HCT116 (cell line): ENCODE measurements at regions not wholly inside any gene's neighbourhood (a gene's known extent, or its start where the extent isn't known, plus 50 kb on each side); places are given as distances from the start of the nearest gene placed in this dataset.

ENCODE experiments used
- ATAC-seq: fragments of 200-7000 bp; cut with Tn5 transposase; 2 replicates; pipeline ENCODE4 v1.9.1; 2020; ENCODE audit warnings: mild to moderate bottlenecking, moderate library complexity
- BruUV-seq: library from RNA; stranded (reverse); fragments of 400-500 nt; replicated peaks from 2 replicates; lab custom pipeline; 2021; lab: Mats Ljungman, UMichigan
- CTCF ChIA-PET: fragments of 300-600 bp; sonication (Branson Sonifier 250); formaldehyde crosslinking; loops from one replicate; lab custom pipeline; 2021; ENCODE audit warnings: antibody characterized with exemption; lab: Charles Lee
- POLR2A ChIA-PET: fragments of 300-600, 350-600 bp; sonication (Branson Sonifier 250); formaldehyde crosslinking; loops from one replicate; lab custom pipeline; 2021; ENCODE audit warnings: antibody characterized with exemption; lab: Charles Lee
- RAD21 ChIA-PET, 2 experiments: fragments of 300-600 bp; sonication (Branson Sonifier 250); formaldehyde crosslinking; loops; one replicate each; lab custom pipeline; 2023; ENCODE audit warnings: low total read pairs in 2 of 2; ENCODE audit not compliant: uncharacterized antibody in 2 of 2, unreplicated experiment in 2 of 2, low non-redundant PET in 1 of 2; lab: Charles Lee
- DNase-seq: peaks from one replicate; pipeline ENCODE4 v3.0.0-alpha.2; 2010; ENCODE audit warnings: low read depth, low spot score
- H2AFZ ChIP-seq: fragments of 200-600 bp; shearing (Covaris generic), sonication (generic); 2 replicates; pipeline ENCODE4 v1.6.1; 2017; ENCODE audit warnings: low read depth, mixed run types, mixed read lengths, antibody characterized with exemption, low read length; ENCODE audit not compliant: poor library complexity, severe bottlenecking
- H3K27ac ChIP-seq: 2 replicates; pipeline ENCODE4 v1.5.1; 2012; ENCODE audit warnings: low read depth, low read length
- H3K27me3 ChIP-seq: fragments of 200-600 bp; sonication (generic); 2 replicates; pipeline ENCODE4 v1.6.1; 2016; ENCODE audit warnings: mixed run types, low read length, mixed read lengths; ENCODE audit not compliant: insufficient read depth
- H3K36me3 ChIP-seq, 2 experiments: fragments of 200-500 bp in 1 of 2; fragments of 200-600 bp in 1 of 2; sonication (Bioruptor generic) in 1 of 2; sonication (generic) in 1 of 2; 2 replicates each; pipeline versions ENCODE4 v1.5.1 to v1.6.1; 2014 to 2016; ENCODE audit warnings: low read length in 2 of 2, inconsistent platforms in 1 of 2, mixed read lengths in 1 of 2, mixed run types in 1 of 2; ENCODE audit not compliant: insufficient read depth in 2 of 2, control insufficient read depth in 1 of 2
- H3K4me1 ChIP-seq, 2 experiments: fragments of 200-600 bp in 1 of 2; sonication (generic) in 1 of 2; 2 replicates each; pipeline versions ENCODE4 v1.5.1 to v1.6.1; 2012 to 2017; ENCODE audit warnings: low read length in 2 of 2, inconsistent platforms in 1 of 2, mild to moderate bottlenecking in 1 of 2, mixed read lengths in 1 of 2, mixed run types in 1 of 2, moderate library complexity in 1 of 2; ENCODE audit not compliant: insufficient read depth in 2 of 2, control insufficient read depth in 1 of 2
- H3K4me2 ChIP-seq: fragments of 200-600 bp; sonication (generic); 2 replicates; pipeline ENCODE4 v1.6.1; 2017; ENCODE audit warnings: mixed run types, low read length, mixed read lengths
- H3K4me3 ChIP-seq, 2 experiments: fragments of 200-600 bp in 1 of 2; sonication (generic) in 1 of 2; replicated peaks in 1 of 2; 2 replicates each; pipeline ENCODE4 v1.5.1; 2011 to 2016; ENCODE audit warnings: low read length in 2 of 2, control low read depth in 1 of 2, low read depth in 1 of 2, mild to moderate bottlenecking in 1 of 2, mixed read lengths in 1 of 2, mixed run types in 1 of 2
- H3K79me2 ChIP-seq: fragments of 200-600 bp; sonication (generic); 2 replicates; pipeline ENCODE4 v1.6.1; 2017; ENCODE audit warnings: mild to moderate bottlenecking, mixed run types, low read length, moderate library complexity, mixed read lengths; ENCODE audit not compliant: insufficient read depth
- H3K9ac ChIP-seq: fragments of 200-600 bp; sonication (generic); 2 replicates; pipeline ENCODE4 v1.6.1; 2016; ENCODE audit warnings: low read length, mixed read lengths
- H3K9me2 ChIP-seq: fragments of 200-600 bp; sonication (generic), shearing (Covaris generic); 2 replicates; pipeline ENCODE4 v1.6.1; 2017; ENCODE audit warnings: mixed run types, mild to moderate bottlenecking, moderate library complexity; ENCODE audit not compliant: insufficient read depth
- H3K9me3 ChIP-seq, 2 experiments: fragments of 200-500 bp in 1 of 2; fragments of 200-600 bp in 1 of 2; sonication (Bioruptor generic) in 1 of 2; sonication (generic) in 1 of 2; 2 replicates each; pipeline ENCODE4 v1.6.1; 2014 to 2017; ENCODE audit warnings: low read length in 2 of 2, mixed read lengths in 2 of 2, inconsistent platforms in 1 of 2, low read depth in 1 of 2, mild to moderate bottlenecking in 1 of 2, mixed run types in 1 of 2, moderate library complexity in 1 of 2; ENCODE audit not compliant: control insufficient read depth in 1 of 2, insufficient read depth in 1 of 2
- H4K20me1 ChIP-seq: fragments of 200-600 bp; sonication (generic), shearing (Covaris generic); 2 replicates; pipeline ENCODE4 v1.6.1; 2017; ENCODE audit warnings: mixed run types, mild to moderate bottlenecking, moderate library complexity; ENCODE audit not compliant: insufficient read depth
- ATF3 ChIP-seq: IDR thresholded peaks from 2 replicates; pipeline ENCODE4 v1.6.1; 2012
- CBX3 ChIP-seq: IDR thresholded peaks from 2 replicates; pipeline ENCODE4 v1.6.1; 2012; ENCODE audit warnings: low read depth
- CEBPB ChIP-seq: IDR thresholded peaks from 2 replicates; pipeline ENCODE4 v1.6.1; 2012; ENCODE audit warnings: low read depth
- EGR1 ChIP-seq: IDR thresholded peaks from 2 replicates; pipeline ENCODE4 v1.6.1; 2012; ENCODE audit warnings: low read depth
- ELF1 ChIP-seq: IDR thresholded peaks from 2 replicates; pipeline ENCODE4 v1.6.1; 2012; ENCODE audit warnings: low read depth, borderline replicate concordance
- EZH2 ChIP-seq: fragments of 200-600 bp; sonication (generic); IDR thresholded peaks from 2 replicates; pipeline ENCODE4 v1.6.1; 2017; ENCODE audit warnings: antibody characterized with exemption, mixed run types
- EZH2phosphoT487 ChIP-seq: fragments of 200-600 bp; IDR thresholded peaks from 2 replicates; pipeline ENCODE4 v1.6.1; 2018; ENCODE audit warnings: antibody characterized with exemption, borderline replicate concordance
- FOSL1 ChIP-seq: IDR thresholded peaks from 2 replicates; pipeline ENCODE4 v1.6.1; 2012; ENCODE audit warnings: low read depth
- POLR2A ChIP-seq: IDR thresholded peaks from 2 replicates; pipeline ENCODE4 v1.7.0; 2011; ENCODE audit warnings: borderline replicate concordance; ENCODE audit not compliant: insufficient read depth, insufficient read length; ENCODE audit errors: extremely low read depth
- POLR2AphosphoS5 ChIP-seq: IDR thresholded peaks from 2 replicates; pipeline ENCODE4 v1.6.1; 2011; ENCODE audit warnings: mild to moderate bottlenecking, low read depth, low read length, moderate library complexity
- RAD21 ChIP-seq: IDR thresholded peaks from 2 replicates; pipeline ENCODE4 v1.6.1; 2012; ENCODE audit warnings: low read depth, mild to moderate bottlenecking
- SP1 ChIP-seq: IDR thresholded peaks from 2 replicates; pipeline ENCODE4 v1.6.1; 2012; ENCODE audit warnings: low read depth
- TCF7L2 ChIP-seq: IDR thresholded peaks from 2 replicates; pipeline ENCODE4 v1.7.0; 2011; ENCODE audit warnings: borderline replicate concordance, inconsistent platforms; ENCODE audit not compliant: insufficient read depth, insufficient read length; ENCODE audit errors: extremely low read depth
- YY1 ChIP-seq: IDR thresholded peaks from 2 replicates; pipeline ENCODE4 v1.6.1; 2011; ENCODE audit warnings: low read length, low read depth, moderate library complexity, mild to moderate bottlenecking; ENCODE audit not compliant: insufficient replicate concordance; ENCODE audit errors: extremely low read depth
- ZBTB33 ChIP-seq: IDR thresholded peaks from 2 replicates; pipeline ENCODE4 v1.6.1; 2011; ENCODE audit warnings: mild to moderate bottlenecking, low read length, moderate library complexity; ENCODE audit not compliant: insufficient replicate concordance; ENCODE audit errors: extremely low read depth
- ZFX ChIP-seq: fragments of 450-650 bp; IDR thresholded peaks from 2 replicates; pipeline ENCODE4 v1.6.1; 2017
- ZNF274 ChIP-seq: fragments of 200-500 bp; sonication (Bioruptor generic); IDR thresholded peaks from 2 replicates; pipeline ENCODE4 v1.6.1; 2014; ENCODE audit warnings: mild to moderate bottlenecking, low read depth, low read length, inconsistent platforms
- intact Hi-C: fragments of 100-400 bp; cut with micrococcal nuclease; formaldehyde crosslinking; loops from 2 replicates; pipeline ENCODE4 v1.10.0; 2022

DNA sequence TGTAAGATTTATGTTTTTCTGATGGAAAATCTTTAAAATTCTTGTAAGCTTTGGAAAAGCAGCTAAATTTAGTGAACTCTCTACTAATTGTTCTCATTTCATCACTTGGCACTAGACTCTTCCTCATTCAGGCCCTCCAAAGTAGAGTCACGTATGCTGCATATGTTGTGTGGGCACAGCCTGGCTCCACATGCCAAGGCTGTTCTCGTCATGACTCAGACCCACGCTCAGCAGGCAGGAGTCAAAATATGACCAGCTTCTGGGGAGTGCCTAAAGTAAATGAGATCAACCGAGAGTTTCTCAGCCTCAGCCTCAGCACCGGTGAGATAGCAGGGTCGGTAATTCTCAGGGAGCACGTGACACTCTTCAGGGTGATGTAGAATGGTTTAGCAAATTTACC lies 1672.9 kb downstream of the REEP3 start:
- no peak overlapping the region for H3K27ac ChIP-seq
- no peaks in the 10 kb centered on the region for H3K79me2 ChIP-seq
- ChIA-PET CTCF (no interaction called here), RAD21 (no interaction called here), POLR2A (no interaction called here)
- H3K4me1 ChIP-seq: peaks cover 5 to 8% of the 10 kb centered on the region in 2 experiments; a peak in 2 of 4 replicates
- H3K4me2 ChIP-seq: peak overlapping the region; percentile 36
- no peak for DNase-seq
- no peak overlapping the region for H3K9ac ChIP-seq
- H3K4me3 ChIP-seq: no peak overlapping the region
- H2AFZ ChIP-seq: no peak overlapping the region
- TF ChIP-seq POLR2AphosphoS5 (no peak), RAD21 (no peak), POLR2A (no peak), ZNF274 (no peak), EZH2 (no peak), EZH2phosphoT487 (no peak), FOSL1 (no peak), TCF7L2 (no peak)
- H3K9me2 ChIP-seq: no peaks in the 10 kb centered on the region
- peak; percentile 70; the same call in 1 of the 2 replicates for ATAC-seq
- BruUV-seq: no TSS peak
- no peaks in the 10 kb centered on the region for H4K20me1 ChIP-seq
- no peaks in the 10 kb centered on the region for H3K9me3 ChIP-seq
- intact Hi-C loops: no loop called here
- H3K27me3 ChIP-seq: no peaks in the 10 kb centered on the region
- H3K36me3 ChIP-seq: no peaks in the 10 kb centered on the region

DNA sequence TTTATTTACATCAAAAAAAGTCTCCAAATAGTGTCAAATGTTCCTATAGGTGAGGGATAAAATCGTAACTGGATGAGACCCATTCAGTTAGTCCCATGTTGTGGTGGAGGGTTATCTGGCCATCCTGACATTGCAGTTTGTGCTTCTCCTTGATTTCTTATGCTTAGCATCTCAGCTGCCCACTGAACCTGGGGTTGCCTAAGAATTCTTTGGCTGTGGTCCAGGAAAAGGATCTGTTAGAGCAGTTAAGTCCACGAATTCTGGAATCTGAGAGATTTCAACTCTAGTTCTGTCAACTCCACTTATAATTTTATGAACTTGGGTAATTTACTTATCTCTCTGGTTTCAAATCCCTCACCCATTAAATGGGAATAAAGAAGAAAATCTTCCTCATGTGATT lies 1673.4 kb downstream of the REEP3 start:
- H3K9me3 ChIP-seq: no peaks in the 10 kb centered on the region
- no TSS peak for BruUV-seq
- POLR2A ChIA-PET: no interaction called here
- H3K9me2 ChIP-seq: no peaks in the 10 kb centered on the region
- H3K4me3 ChIP-seq: no peak overlapping the region
- peak overlapping the region; percentile 36 for H3K4me2 ChIP-seq
- DNase-seq (no peak), ATAC-seq (no peak)
- intact Hi-C loops: no loop called here
- H3K27ac ChIP-seq: no peak overlapping the region
- no peak overlapping the region for H2AFZ ChIP-seq
- H4K20me1 ChIP-seq: no peaks in the 10 kb centered on the region
- H3K36me3 ChIP-seq: no peaks in the 10 kb centered on the region
- RAD21 ChIA-PET: no interaction called here
- peaks cover 5 to 8% of the 10 kb centered on the region in 2 experiments; a peak in 2 of 4 replicates for H3K4me1 ChIP-seq
- CTCF ChIA-PET: no interaction called here
- H3K79me2 ChIP-seq: no peaks in the 10 kb centered on the region
- H3K9ac ChIP-seq: no peak overlapping the region
- H3K27me3 ChIP-seq: no peaks in the 10 kb centered on the region
- TF ChIP-seq ZFX: no peak
- TF ChIP-seq SP1: no peak
- no peak for TF ChIP-seq EGR1
- TF ChIP-seq ZBTB33: no peak
- TF ChIP-seq TCF7L2: no peak
- TF ChIP-seq ZNF274: no peak
- no peak for TF ChIP-seq POLR2AphosphoS5
- no peak for TF ChIP-seq YY1
- TF ChIP-seq ATF3: no peak
- TF ChIP-seq RAD21: no peak
- TF ChIP-seq POLR2A: no peak
- no peak for TF ChIP-seq CBX3
- no peak for TF ChIP-seq CEBPB
- no peak for TF ChIP-seq ELF1
